Tibial nerve (tissue), 4 donors: ENCODE measurements at regions not wholly inside any gene's neighbourhood (a gene's known extent, or its start where the extent isn't known, plus 50 kb on each side); places are given as distances from the start of the nearest gene placed in this dataset.

ENCODE experiments used
- CTCF ChIP-seq, 5 experiments: fragments of 200-600 bp in 3 of 5; fragments of 450-650 bp in 2 of 5; sonication (generic) in 3 of 5; IDR thresholded peaks; one replicate each; pipeline ENCODE4 v1.5.1; 2016 to 2019; ENCODE audit warnings: antibody characterized with exemption in 5 of 5, mild to moderate bottlenecking in 3 of 5, moderate library complexity in 2 of 5
- EP300 ChIP-seq, 2 donors: sonication (generic); formaldehyde crosslinking; IDR thresholded peaks; one replicate each; pipeline ENCODE4 v1.6.1; 2017; ENCODE audit warnings: antibody characterized with exemption in 2 of 2, mild to moderate bottlenecking in 1 of 2
- POLR2A ChIP-seq, 2 donors: fragments of 450-650 bp; IDR thresholded peaks; one replicate each; pipeline ENCODE4 v1.6.1; 2017; ENCODE audit warnings: antibody characterized with exemption in 2 of 2, mild to moderate bottlenecking in 2 of 2, moderate library complexity in 2 of 2

- TF ChIP-seq CTCF (IDR thresholded peaks at IDR 0.05), result no peak
- no peak for TF ChIP-seq EP300 (IDR thresholded peaks at IDR 0.05)
- no peak for TF ChIP-seq POLR2A (IDR thresholded peaks at IDR 0.05)
Observed at GRCh38 chr7:116432527-116432916, 67.0 kb upstream of the CAV2 start.
